Hepatic stellate cell (primary cell): ENCODE measurements at regions not wholly inside any gene's neighbourhood (a gene's known extent, or its start where the extent isn't known, plus 50 kb on each side); places are given as distances from the start of the nearest gene placed in this dataset.

Experiments used
- DNase-seq: peaks from one replicate; pipeline ENCODE4 v3.0.0; 2011; ENCODE audit warnings: low spot score

DNA sequence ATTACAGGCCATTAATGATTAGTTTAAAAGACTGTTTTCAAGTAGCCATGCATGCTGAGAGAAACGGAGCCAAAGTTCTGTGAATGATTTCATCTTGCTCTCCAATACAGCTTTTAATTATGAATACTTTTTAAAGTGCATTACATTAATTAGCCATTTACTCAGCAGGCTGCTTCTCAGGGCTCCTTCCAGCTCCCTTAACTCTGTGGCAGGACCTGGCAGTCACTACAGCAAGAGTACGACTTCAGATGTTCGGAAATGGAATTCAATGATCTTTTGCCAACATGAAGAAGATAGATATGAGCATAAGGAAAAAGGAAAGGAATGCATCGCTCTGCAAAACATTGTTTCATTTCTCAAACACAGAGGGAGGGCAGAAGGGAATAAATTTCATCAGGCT, 987.2 kb downstream of the PDHA2 start:
- no peak for DNase-seq

DNA sequence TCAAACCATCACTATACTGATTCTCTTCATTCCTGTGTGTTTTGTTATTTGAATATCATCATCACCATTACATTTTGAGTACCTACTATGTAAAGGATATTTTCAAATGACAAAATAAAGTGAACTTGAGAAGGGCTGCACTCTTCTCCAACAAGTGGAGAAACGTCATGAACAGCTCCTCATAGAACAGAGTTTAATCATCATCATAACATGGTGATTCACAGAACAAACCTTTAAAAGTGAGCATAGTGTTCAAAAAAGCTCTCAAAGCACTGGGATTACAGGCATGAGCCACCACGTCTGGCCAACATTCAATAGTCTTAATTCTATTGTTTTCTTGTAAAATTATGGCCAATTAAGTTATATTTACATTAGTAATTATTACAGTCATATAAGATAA, 993.9 kb downstream of the PDHA2 start:
- no peak for DNase-seq

DNA sequence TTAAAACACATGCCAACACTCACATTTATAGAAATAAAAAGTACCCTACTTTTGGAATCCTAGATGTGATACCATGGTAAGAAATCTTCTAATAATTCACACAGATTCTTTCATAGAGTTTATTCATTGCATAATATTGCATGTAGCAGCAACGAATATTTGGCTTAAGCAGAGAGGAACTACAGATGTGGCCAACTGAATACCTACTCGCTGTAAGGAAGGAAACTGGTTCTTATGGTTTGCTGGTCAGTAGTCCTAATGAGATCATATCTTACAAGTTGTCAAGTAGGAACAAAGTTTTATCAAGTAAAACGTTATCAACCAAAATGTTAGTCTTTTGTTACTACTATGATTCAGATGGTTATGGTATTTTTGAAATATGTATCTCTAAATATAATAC, 996.1 kb downstream of the PDHA2 start:
- DNase-seq = no peak

DNA sequence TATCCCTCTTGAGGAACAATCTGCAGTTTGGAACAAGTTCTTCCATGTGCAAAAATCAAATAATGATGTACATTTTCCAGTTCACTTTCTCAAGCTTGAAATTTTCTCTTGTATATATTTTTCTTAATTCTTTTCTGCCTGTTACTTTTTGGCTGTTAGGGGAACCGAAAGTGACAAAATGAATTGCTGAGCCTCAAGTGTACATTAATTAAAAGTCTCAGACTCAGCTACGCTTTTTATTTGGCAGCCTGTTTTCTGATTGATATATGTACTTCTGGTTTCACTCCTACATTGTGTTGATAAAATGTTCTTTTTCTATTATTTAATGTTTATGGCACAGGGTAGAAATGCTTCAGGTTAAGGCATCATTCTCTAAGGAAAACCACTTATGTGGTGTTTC, 999.5 kb downstream of the PDHA2 start:
- no peak for DNase-seq

DNA sequence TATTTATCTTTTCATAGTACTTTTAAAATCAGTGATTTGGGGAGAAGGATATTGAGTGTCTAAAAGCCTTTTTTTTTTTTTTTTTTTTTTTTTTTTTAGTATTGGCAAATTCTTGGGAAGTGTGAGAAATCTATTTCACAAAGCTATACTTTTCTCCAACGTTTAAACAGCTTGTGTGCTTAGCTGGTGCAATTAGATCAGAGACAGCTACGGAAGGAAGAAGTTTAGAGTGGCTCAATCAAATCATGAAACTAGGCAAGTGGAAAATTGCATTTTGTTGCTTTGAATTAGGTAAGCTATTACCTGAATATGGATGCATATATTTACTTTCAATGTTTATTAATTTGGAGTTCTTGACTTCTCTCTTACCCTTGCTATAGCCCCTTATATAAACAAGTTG, 1001.9 kb downstream of the PDHA2 start:
- no peak for DNase-seq

DNA sequence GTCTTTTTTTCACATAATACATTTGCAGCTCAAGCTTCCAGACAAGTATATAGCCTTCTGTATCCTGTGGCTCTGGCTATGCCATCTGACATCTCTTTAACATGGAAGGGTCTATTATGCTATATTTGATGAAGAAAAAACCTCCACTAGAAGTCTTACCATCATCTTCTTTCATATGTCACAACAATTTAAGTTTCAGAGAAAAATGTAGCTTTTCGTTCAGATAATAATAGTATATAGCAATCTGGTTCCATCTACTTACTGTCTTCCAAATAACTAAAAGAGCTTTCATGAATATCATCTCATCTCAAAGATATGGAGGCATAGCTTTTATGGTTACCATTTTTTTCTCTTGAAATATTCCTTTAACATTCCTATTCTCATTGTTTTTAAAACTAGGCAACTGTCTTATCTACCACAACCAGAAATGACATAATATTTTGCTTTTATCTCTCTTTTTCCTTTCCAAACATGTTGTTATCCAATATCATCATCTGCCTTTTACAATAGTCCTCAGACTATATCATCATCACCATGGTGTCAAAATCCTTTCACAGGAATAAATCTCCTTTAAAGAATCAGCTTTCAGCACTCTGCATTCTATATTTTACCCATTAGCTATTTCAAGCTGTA, 1005.1 kb downstream of the PDHA2 start:
- DNase-seq = no peak

DNA sequence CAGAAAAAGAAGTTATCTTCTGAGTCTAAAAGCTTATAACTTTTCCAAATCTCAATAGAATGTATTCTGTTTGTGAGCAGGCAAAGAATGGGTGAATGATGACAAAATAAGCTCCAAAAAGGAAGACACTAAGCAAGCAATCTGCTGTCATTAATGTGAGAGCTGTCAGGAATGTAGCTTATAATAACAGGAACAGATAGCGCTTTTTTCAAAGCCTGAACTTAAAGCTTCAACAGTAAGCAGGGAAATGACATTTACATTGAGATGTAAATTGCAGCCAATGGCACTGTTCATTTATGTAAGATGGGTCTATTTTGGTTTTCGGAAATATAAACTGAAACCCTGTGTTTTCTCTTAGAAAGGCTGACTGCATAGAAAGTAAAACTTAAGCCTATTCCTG, 1005.9 kb downstream of the PDHA2 start:
- no peak for DNase-seq

DNA sequence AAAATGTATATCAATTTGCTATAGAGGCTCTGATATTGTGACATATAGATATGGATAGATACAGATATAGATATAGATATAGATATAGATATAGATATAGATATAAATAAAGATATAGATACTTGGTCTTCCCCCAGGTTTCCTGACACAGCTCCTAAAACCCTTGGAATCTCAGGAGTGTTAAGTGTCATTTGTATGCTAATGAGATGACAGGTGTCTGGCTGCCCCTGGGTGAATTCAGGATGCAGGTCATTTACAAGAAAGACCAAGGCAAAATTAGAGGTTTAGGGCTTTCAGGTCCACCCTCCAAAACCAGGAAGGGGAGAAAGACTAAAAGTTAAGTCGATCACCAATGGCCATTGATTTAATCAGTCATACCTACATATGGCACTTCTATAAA, 1034.8 kb downstream of the PDHA2 start:
- DNase-seq = no peak

DNA sequence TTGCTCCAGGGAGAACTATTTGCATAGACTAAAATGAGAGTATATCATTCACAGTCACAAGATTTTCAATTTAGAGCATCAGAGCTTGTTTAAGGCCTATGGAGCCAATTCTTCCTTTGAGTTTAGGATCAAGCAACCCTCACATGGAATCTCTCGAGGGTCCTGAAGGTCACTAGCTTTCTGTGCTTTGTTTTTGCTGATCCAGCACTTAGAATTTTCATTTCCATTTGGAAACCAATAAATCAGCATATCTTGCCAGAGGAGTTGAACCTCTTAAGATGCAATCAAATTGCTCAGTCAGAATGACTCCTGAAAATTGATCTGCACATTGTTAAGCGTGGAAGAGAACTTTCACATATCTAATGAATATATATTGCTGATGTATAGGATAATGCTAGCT, 1039.6 kb downstream of the PDHA2 start:
- DNase-seq = no peak

DNA sequence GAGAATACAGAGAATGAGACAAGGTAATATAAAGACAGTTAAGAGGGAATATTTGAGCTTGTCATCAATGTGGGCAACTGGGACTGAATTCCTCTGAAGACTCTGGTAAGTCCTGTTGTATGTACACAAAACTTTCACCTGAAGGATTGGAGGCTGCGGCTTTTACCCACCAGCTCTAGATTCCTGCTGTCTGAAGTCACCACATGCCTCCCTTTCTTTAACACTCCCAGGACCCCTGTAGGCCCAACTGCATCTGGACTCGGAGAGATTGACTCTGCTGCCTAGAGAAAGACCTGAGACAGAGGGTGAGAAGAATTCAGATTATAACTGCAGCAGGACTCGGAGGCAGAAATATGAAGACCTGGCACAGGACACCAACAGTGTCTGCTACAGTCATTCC, 1048.0 kb downstream of the PDHA2 start:
- DNase-seq = no peak

DNA sequence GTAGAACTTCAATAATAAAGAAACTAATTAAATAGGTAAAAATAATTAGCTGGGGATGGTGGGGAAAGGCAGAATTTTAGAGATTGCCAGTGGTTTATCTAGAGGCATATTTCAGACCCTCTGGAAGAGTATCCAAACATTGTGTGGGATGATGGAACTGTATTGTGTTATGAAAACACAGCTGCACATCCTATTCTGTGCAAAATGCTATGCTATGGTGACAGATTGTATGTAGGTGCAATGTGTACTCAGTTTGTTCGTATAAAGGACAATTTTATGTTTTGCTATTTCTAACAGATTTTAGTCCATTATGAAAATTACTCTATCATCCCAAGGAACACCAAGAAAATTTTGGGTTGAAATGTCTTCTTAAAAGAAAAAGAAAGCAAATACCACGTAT, 1054.7 kb downstream of the PDHA2 start:
- no peak for DNase-seq

DNA sequence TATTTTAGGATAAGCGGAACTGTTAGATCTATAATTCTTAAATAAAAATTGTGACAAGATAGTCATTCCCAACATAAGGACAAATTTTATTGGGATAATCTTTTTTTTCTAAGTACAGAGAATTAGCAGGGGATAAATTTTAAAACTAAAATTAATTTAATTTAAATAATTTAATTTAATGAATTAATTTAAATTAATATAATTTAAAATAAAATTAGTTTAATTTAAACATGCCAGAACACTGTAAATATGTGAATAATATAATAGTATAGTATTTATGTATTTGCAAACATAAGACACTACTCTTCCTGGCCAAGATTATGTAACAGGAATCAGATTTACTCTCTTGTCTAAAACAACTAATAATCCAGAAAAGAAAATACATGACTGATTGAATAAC, 1055.9 kb downstream of the PDHA2 start:
- DNase-seq = no peak

DNA sequence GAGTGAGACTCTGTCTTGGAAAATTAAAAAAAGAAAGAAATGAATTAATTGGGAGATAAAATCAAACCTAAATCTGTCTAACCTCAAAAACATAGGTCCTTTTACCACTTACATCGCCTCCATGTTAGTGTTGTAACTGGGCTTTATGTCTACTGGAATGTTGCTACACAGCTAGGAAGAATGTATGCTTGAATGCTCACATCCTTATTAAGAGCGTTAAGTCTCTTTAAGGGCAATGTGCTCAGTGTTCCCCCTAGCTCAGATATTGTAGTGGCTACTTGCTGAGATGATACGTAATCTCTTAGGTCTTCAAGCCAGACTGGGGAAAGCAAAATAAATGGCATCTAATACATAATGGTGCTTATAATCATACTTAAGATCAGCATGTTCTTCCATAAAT, 1072.8 kb downstream of the PDHA2 start:
- DNase-seq = no peak

DNA sequence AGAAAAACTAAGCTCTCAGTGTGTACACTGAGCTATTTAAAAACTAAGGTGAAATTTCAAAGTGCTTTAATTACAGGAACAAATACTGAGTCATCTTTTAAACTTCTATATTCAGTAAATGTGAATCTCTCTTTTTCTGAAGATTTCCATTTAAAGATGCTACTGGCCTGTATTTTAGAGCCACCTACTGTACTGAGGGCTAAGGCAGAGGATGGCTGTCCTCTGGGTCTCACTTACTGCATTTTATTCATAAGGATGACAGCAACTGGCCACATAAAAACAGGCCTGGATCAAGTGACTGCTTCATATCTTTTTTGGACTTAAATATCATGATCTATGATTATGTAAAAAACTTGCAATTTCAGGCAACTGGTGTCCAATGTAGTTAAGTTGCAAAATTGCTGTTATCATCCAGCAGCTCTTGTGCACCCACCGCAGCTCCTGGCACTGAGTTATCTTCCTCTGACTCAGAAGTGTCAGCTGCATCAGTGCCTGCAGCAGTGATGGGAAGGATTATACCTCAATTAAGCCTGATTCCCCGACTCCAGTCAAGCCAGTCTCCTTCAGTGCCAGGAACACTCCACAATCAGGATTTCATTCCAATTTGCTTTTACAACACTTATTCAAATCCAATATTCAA, 1073.7 kb downstream of the PDHA2 start:
- DNase-seq = no peak

DNA sequence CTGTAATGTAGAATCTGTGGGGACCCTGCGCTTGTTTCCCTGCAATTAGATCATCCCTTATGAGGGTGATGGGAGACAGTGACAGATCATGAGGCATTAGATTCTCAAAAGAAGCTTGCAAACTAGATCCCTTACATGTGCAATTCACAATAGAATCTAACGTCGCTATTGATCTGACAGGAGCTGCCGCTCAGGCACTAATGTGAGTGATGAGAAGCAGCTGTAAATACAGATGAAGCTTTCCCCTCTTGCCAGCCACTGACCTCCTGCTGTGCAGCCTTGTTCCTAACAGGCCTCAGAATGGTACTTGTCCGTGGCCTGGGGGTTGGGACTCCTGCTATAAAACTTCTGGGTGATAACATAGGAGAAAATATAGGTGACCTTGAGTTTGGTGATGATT, 1076.8 kb downstream of the PDHA2 start:
- DNase-seq = no peak

DNA sequence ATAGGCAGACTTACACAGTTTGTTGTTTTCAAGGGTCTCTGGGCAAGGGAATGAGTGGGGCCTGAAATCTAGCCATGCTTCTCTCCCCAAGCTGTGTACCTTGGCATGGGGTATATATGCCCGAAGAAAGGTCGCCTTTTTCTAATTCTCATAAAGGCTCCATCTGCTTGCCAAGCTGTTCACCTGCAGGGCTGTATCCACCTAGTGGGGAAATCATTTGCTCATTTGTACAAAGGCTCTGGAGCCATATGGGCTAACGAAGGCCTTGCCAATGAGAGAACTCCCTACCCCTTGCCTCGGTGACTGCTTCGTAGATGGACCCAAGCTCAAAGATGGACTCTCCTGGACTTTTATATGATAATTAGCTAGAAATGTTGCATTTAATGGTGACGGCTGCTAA, 1097.0 kb downstream of the PDHA2 start:
- DNase-seq = no peak

DNA sequence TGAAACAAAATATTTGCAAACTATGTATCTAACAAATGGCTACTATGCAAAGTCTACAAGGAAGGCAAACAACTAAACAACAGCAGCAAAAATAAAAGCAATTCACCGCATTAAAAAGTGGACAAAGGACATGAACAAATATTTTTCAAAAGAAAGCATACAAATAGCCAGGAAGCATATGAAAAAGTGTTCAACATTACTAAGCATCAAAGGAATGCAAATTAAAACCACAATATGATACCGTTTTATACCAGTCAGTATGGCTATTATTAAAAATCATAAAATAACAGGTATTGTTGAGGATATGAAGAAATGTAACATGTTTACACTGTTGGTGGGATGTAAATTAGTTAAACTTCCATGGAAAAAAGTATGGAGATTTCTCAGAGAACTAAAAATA, 1106.7 kb downstream of the PDHA2 start:
- DNase-seq = no peak

DNA sequence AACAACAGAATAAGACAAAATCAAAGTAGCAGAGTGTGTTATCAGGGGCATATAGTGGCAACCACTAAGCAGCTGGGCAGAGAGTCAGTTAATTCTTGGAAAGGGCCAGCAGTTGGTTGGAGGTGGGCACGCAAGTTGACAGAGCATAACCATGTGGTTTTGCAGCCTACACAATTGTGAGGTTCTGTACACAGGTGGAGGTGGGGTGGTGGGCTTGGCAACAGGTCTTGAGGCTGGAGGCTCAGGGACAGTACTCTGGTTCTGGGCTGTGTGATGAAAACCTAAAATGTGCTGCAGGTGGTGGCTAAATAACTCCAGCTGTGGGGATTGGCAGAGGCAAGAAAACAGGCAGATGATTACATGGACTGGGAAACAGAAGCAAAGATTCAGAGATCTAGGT, 1112.7 kb downstream of the PDHA2 start:
- DNase-seq = no peak

DNA sequence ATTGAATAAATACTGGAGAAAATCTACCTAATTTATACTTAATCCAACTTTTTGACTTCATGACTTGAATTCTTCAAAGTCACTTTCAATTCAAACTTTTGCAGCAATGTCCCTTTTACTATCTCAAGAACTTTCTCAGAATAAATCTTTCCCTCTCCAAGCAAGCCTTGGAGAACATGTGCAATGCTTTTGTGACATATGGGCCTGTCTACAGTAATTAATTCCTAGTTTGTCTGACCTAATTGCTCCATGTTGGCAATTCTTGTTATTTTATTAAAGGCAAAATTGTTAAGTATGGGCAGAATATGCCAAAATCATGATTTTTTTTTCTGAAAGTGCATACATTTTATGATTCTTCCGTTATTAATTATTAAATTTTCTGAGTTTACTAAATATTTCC, 1115.3 kb downstream of the PDHA2 start:
- no peak for DNase-seq

DNA sequence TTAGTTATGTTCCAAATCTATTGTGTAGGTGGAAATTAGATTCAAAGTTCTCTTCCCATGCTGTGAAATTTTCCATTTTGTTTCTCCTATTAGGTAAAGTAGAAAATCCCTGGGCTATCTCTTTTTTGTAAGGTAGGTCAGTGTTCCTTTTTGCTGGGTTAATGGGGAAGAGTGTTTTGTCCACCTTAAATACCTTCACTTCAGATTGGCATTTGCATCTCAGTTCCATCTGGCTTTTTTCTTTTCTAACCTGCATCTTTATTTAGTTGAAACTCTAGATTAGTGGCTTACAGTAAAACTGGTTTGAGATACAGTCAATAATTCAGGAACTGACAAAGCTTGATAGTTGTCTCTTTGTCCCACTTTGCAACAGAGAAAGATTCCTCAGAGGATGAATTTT, 1115.8 kb downstream of the PDHA2 start:
- no peak for DNase-seq

DNA sequence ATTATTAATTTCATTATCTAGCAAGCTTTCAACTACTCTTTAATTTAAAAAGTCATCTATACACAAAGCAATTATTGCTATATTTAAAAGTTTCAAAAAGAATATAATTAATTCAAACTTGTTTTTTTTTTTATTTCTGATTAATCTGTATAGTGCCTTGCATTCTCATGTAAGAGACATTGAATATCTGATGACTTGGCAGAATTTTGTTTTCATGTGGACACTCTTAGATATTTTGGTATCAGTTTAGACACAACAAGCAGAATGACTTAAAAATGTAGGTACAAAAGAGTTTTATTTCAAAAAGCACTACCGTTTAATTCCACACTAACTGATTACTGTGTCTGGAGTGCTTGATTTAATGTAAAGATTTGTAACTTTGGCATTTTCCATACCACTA, 1129.6 kb downstream of the PDHA2 start:
- no peak for DNase-seq

DNA sequence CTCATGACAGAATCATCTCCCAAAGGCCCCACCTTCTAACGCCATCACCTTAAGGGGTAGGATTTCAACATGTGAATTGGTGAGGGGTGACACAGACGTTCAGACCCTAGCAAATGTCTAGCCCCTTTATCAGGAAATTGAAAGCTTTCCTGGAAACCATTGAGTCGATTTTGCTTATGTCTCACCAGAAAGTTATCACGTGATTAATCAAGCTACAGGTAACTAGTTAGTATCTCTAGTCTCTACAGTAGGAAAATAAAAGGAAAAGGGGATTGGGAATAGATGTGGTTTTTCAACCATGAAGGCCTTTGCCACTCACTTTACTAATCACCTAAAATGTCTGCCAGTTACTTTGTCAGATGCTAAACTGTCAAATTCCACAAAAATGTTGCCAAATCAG, 1133.0 kb downstream of the PDHA2 start:
- no peak for DNase-seq

DNA sequence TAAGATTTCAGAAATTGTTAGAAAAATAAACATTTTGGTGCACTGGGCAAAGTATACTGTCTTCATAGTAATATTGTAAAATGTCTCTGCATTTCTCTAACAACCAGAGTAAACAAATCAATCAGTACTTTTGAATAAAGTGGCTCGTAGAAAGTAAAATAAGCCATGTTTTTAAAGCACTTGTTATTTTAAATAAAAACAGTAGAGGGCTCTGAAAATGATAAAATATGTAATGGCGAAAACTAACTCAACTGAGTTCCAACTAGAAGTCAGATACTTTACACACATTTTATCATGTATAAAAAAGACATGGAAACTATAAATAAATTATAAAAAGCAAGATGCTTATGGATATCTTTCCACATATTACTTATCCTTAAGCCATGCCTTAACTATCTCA, 1134.4 kb downstream of the PDHA2 start:
- no peak for DNase-seq

DNA sequence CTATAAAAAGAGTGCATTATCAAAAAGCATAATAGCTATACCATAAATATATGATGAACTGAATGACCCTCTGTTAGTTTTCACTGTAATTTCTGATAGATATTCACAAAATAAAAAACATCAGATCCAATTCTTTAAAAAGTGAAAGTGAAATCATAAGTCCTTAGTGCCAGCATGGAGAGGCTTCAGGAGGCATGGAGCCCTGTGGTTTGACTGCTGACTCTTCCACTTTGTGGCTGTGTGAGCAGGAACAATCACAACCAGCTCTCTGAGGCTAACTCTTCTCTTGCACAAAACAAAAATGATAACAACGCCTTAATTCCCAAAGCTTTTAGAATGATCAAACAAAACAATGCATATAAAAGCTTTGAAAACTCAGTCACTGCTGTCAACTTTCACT, 1143.9 kb downstream of the PDHA2 start:
- no peak for DNase-seq

DNA sequence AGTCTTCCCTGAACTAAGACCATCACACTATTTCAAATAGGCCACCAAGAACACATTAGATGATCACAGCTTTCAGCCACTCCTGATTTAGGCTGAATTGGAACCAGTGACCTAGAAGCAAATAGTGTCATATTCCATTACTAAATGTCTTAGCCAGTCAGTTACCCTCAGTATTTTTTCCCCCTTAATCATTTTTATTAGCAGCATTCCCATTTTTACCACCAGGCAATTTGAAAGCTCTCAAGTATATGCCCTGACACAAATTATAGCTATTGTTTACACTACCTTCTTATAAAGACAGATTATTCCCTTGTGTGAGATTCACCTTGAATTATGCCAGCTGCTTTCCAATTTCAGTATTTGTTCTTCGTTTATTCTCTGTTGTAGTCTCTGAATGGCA, 1146.9 kb downstream of the PDHA2 start:
- DNase-seq = no peak
